Heart left ventricle (tissue), 13 donors: ENCODE measurements at regions not wholly inside any gene's neighbourhood (a gene's known extent, or its start where the extent isn't known, plus 50 kb on each side); places are given as distances from the start of the nearest gene placed in this dataset.
"Not testable (repeated sequence)": the region's sequence is repeated elsewhere in the genome, so short reads cannot be mapped to it uniquely, and the experiment has no call there.

Experiments used
- CTCF ChIP-seq, 12 donors: fragments of 200-600 bp; sonication (generic) in 4 of 12; IDR thresholded peaks; one replicate each; pipeline versions ENCODE4 v1.5.0 to v1.8.0; 2018 to 2022; ENCODE audit warnings: antibody characterized with exemption in 12 of 12, mild to moderate bottlenecking in 5 of 12
- POLR2A ChIP-seq, 2 donors: fragments of 450-650 bp; IDR thresholded peaks; one replicate each; pipeline ENCODE4 v1.6.1; 2017; ENCODE audit warnings: antibody characterized with exemption in 2 of 2, mild to moderate bottlenecking in 2 of 2, moderate library complexity in 2 of 2
- donor health status: ischemic (EF 13 %, LVEDD 7.1; RV severe dilation, severe dysfunction).
- donor health status: DM: no; HTN: yes; CAD: no.
- donor health status: DM: no; HTN: no; CAD: no.
- donor health status: ischemic (EF 25% LVEDD 6.9; RV normal size, moderate dysfunction).
- donor health status: ischemic (EF 25% LVEDD 5.7; RV mildly dilated, moderate dysfunction).
- donor health status: ischemic (EF 35%, LVEDD 5.7; RV mildly dilated, moderate dysfunction).
- donor health status: nonischemic (EF 11% LVEDD 7.7; RV severe dilation, severe dysfunction).
- donor health status: DM: yes; HTN: yes; CAD: no.
- donor health status: PGD.
- donor health status: ischemic (EF 29% LVEDD 5.4; RV normal size, mild dysfunction).
- donor health status: nonischemic (EF 23%, LVEDD 6.1; RV moderate dilation, normal function).

GRCh38 chr13:52582962-52583361, 59.3 kb upstream of the HNRNPA1L2 start:
- not testable (repeated sequence) for TF ChIP-seq POLR2A, CTCF (IDR thresholded peaks at IDR 0.05)
